ENCODE measurements at regions not wholly inside any gene's neighbourhood (a gene's known extent, or its start where the extent isn't known, plus 50 kb on each side); places are given as distances from the start of the nearest gene placed in this dataset.

DNA sequence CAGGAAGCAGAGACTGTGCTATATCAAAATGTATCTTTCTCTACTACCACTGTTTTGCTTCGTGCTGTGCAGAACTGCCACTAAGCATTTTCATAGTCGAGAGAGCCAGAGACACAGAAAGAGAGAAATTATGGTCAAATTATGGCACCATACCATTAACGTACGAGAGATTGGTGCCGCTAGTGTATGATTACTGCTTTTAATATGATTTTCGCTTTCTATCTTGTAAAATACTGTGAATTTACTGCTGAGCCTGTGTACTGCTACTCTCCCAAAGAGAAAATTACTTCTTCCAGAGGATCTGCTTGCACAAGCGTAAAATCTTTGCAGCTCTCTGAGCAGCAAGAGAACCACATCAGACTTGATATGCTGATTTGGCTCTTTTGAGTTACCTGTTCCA is 71.1 kb upstream of the ZNF281 start:
- no peaks in the 10 kb centered on the region for H3K9me3 ChIP-seq (ENCODE audit: severe bottlenecking)
- no peak overlapping the region for H3K27ac ChIP-seq (ENCODE audit: poor library complexity, severe bottlenecking)
- H3K4me3 ChIP-seq (ENCODE audit: severe bottlenecking): no peak overlapping the region
- H3K36me3 ChIP-seq (ENCODE audit: low read depth): no peaks in the 10 kb centered on the region
- no peaks in the 10 kb centered on the region for H3K27me3 ChIP-seq (ENCODE audit: insufficient read depth, poor library complexity, severe bottlenecking)
- no peak for ATAC-seq (ENCODE audit: low read depth)
- peaks cover 33% of the 10 kb centered on the region for H3K4me1 ChIP-seq (ENCODE audit: insufficient read depth, poor library complexity, severe bottlenecking)
- TF ChIP-seq CTCF (IDR thresholded peaks at IDR 0.05; ENCODE audit: poor library complexity, severe bottlenecking): no peak
- no peak for DNase-seq (ENCODE audit: low spot score)

DNA sequence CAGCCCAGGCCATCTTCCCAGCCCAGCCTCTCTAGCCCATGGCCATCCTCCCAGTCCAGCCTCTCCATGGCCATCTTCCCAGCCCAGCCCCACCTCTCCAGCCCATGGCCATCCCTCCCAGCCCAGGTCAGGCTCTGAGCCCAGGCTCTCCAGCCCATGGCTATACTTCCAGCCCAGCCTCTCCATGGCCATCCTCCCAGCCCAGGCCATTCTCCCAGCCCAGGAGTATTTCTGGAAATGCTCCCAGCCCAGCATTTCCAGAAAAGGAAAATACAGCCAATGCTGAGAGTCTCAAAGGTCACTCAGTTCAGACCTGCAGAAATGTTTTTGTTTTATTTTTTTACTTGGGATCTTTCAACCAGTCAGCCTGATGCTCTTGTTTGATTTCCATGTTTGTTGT is 70.0 kb upstream of the ZNF281 start:
- Histone ChIP-seq H3K4me3 (ENCODE audit: severe bottlenecking) (no peak overlapping the region), H3K36me3 (ENCODE audit: low read depth) (no peaks in the 10 kb centered on the region), H3K27ac (ENCODE audit: poor library complexity, severe bottlenecking) (no peak overlapping the region), H3K27me3 (ENCODE audit: insufficient read depth, poor library complexity, severe bottlenecking) (no peaks in the 10 kb centered on the region), H3K4me1 (ENCODE audit: insufficient read depth, poor library complexity, severe bottlenecking) (peaks cover 33% of the 10 kb centered on the region), H3K9me3 (ENCODE audit: severe bottlenecking) (no peaks in the 10 kb centered on the region)
- DNase-seq (ENCODE audit: low spot score): no peak
- TF ChIP-seq CTCF (IDR thresholded peaks at IDR 0.05; ENCODE audit: poor library complexity, severe bottlenecking): no peak
- ATAC-seq (ENCODE audit: low read depth): no peak

DNA sequence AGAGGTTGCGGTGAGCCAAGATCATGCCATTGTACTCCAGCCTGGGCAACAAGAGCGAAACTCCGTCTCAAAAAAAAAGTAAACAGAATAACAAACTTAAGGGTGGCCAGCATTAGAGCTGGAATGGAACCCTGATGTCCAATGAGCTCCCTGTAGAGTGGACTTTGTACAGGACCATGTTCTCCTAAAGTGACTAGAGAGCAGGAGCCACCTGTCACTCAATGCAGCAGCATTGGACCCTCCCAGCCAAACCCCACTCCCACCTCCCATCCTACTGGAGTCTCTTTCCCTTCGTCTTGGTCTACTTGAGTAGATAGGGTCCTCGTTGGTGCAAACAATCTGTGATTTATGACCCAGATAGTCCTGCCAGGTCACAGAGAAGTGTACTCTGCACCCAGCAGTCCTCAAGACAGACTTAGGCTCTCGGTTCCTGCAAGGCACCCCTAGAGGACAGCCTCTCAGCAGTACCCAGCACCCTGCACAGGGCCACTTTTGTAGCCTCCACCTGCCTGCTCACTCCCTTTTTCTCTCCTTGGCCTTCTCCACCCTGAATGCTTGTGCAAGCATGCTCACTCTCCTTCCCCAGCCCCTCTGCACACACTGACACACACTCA is 69.2 kb upstream of the ZNF281 start:
- no peak for TF ChIP-seq CTCF (IDR thresholded peaks at IDR 0.05; ENCODE audit: poor library complexity, severe bottlenecking)
- H3K36me3 ChIP-seq (ENCODE audit: low read depth): no peaks in the 10 kb centered on the region
- no peak overlapping the region for H3K4me3 ChIP-seq (ENCODE audit: severe bottlenecking)
- no peaks in the 10 kb centered on the region for H3K27me3 ChIP-seq (ENCODE audit: insufficient read depth, poor library complexity, severe bottlenecking)
- peaks cover 26% of the 10 kb centered on the region for H3K4me1 ChIP-seq (ENCODE audit: insufficient read depth, poor library complexity, severe bottlenecking)
- no peak for DNase-seq (ENCODE audit: low spot score)
- no peaks in the 10 kb centered on the region for H3K9me3 ChIP-seq (ENCODE audit: severe bottlenecking)
- no peak for ATAC-seq (ENCODE audit: low read depth)
- no peak overlapping the region for H3K27ac ChIP-seq (ENCODE audit: poor library complexity, severe bottlenecking)

DNA sequence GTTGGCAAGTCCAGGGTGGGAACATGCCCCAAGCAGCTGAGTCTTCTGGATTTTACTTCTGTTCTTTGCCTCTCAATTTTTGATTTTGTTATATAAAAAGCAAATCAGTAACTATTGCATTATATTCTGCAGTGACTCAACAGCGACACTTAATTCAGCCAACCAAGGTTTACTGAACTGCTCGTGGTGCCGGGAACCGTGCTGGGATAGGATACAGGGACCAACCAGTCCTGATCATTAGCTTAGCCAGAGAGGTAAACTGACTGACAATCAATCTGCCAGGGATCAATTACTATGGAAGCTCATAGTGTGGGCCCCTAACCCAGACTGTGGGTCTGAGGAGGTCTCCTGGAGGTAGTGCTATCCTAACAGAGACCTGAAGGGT is 68.4 kb upstream of the ZNF281 start:
- Histone ChIP-seq H3K9me3 (ENCODE audit: severe bottlenecking) (no peaks in the 10 kb centered on the region), H3K27ac (ENCODE audit: poor library complexity, severe bottlenecking) (peak overlapping the region; percentile 35), H3K27me3 (ENCODE audit: insufficient read depth, poor library complexity, severe bottlenecking) (no peaks in the 10 kb centered on the region), H3K4me3 (ENCODE audit: severe bottlenecking) (no peak overlapping the region), H3K4me1 (ENCODE audit: insufficient read depth, poor library complexity, severe bottlenecking) (peaks cover 20% of the 10 kb centered on the region), H3K36me3 (ENCODE audit: low read depth) (no peaks in the 10 kb centered on the region)
- DNase-seq (ENCODE audit: low spot score): no peak
- TF ChIP-seq CTCF (IDR thresholded peaks at IDR 0.05; ENCODE audit: poor library complexity, severe bottlenecking): no peak
- ATAC-seq (ENCODE audit: low read depth): no peak

GRCh38 chr1:200474633-200475032 is 64.8 kb upstream of the ZNF281 start:
- Histone ChIP-seq H3K27ac (ENCODE audit: poor library complexity, severe bottlenecking) (no peak overlapping the region), H3K27me3 (ENCODE audit: insufficient read depth, poor library complexity, severe bottlenecking) (no peaks in the 10 kb centered on the region), H3K36me3 (ENCODE audit: low read depth) (no peaks in the 10 kb centered on the region), H3K9me3 (ENCODE audit: severe bottlenecking) (no peaks in the 10 kb centered on the region), H3K4me1 (ENCODE audit: insufficient read depth, poor library complexity, severe bottlenecking) (peaks cover 12% of the 10 kb centered on the region), H3K4me3 (ENCODE audit: severe bottlenecking) (no peak overlapping the region)
- TF ChIP-seq CTCF (IDR thresholded peaks at IDR 0.05; ENCODE audit: poor library complexity, severe bottlenecking): no peak
- DNase-seq (ENCODE audit: low spot score) (no peak), ATAC-seq (ENCODE audit: low read depth) (no peak)

All from RWPE2 (cell line).